Tibial nerve (tissue), 4 donors: ENCODE measurements at regions not wholly inside any gene's neighbourhood (a gene's known extent, or its start where the extent isn't known, plus 50 kb on each side); places are given as distances from the start of the nearest gene placed in this dataset.

ENCODE experiments used
- DNase-seq, 2 donors: peaks; one replicate each; pipeline ENCODE4 v3.0.0-alpha.2; 2019; ENCODE audit warnings: low spot score in 2 of 2
- H3K27ac ChIP-seq, 4 donors: fragments of 200-600 bp; sonication (generic) in 3 of 4; one replicate each; pipeline ENCODE4 v1.5.1; 2017 to 2019; ENCODE audit warnings: mild to moderate bottlenecking in 1 of 4
- H3K27me3 ChIP-seq, 2 donors: fragments of 200-600 bp; sonication (generic) in 1 of 2; one replicate each; pipeline versions ENCODE4 v1.5.1 to v1.6.0; 2017 to 2019
- H3K36me3 ChIP-seq, 3 donors: fragments of 200-600 bp; sonication (generic); one replicate each; pipeline ENCODE4 v1.5.1; 2018 to 2019
- H3K4me1 ChIP-seq, 4 donors: fragments of 200-600 bp; sonication (generic) in 3 of 4; one replicate each; pipeline ENCODE4 v1.5.1; 2017 to 2019
- H3K4me3 ChIP-seq, 4 donors: fragments of 200-600 bp; sonication (generic) in 3 of 4; one replicate each; pipeline ENCODE4 v1.5.1; 2017 to 2019; ENCODE audit warnings: mild to moderate bottlenecking in 1 of 4, moderate library complexity in 1 of 4
- H3K9me3 ChIP-seq, 4 donors: fragments of 200-600 bp; sonication (generic) in 3 of 4; one replicate each; pipeline ENCODE4 v1.5.1; 2017 to 2019
- EP300 ChIP-seq, 2 donors: sonication (generic); formaldehyde crosslinking; IDR thresholded peaks; one replicate each; pipeline ENCODE4 v1.6.1; 2017; ENCODE audit warnings: antibody characterized with exemption in 2 of 2, mild to moderate bottlenecking in 1 of 2
- POLR2A ChIP-seq, 2 donors: fragments of 450-650 bp; IDR thresholded peaks; one replicate each; pipeline ENCODE4 v1.6.1; 2017; ENCODE audit warnings: antibody characterized with exemption in 2 of 2, mild to moderate bottlenecking in 2 of 2, moderate library complexity in 2 of 2
- WGBS, 2 donors: methylation state at CpG; one replicate each; pipeline ENCODE4 v1.1.5; 2018; 5-methylcytosine and 5-hydroxymethylcytosine counted together
- TF ChIP-seq, protein P1 (sequence below), 5 experiments: fragments of 200-600 bp in 3 of 5; fragments of 450-650 bp in 2 of 5; sonication (generic) in 3 of 5; IDR thresholded peaks; one replicate each; pipeline ENCODE4 v1.5.1; 2016 to 2019; ENCODE audit warnings: antibody characterized with exemption in 5 of 5, mild to moderate bottlenecking in 3 of 5, moderate library complexity in 2 of 5

- H3K4me3 ChIP-seq: no peak overlapping the region
- no peaks in the 10 kb centered on the region for H3K27me3 ChIP-seq
- TF ChIP-seq POLR2A (IDR thresholded peaks at IDR 0.05) (no peak), EP300 (IDR thresholded peaks at IDR 0.05) (no peak)
- TF ChIP-seq, protein P1, sequence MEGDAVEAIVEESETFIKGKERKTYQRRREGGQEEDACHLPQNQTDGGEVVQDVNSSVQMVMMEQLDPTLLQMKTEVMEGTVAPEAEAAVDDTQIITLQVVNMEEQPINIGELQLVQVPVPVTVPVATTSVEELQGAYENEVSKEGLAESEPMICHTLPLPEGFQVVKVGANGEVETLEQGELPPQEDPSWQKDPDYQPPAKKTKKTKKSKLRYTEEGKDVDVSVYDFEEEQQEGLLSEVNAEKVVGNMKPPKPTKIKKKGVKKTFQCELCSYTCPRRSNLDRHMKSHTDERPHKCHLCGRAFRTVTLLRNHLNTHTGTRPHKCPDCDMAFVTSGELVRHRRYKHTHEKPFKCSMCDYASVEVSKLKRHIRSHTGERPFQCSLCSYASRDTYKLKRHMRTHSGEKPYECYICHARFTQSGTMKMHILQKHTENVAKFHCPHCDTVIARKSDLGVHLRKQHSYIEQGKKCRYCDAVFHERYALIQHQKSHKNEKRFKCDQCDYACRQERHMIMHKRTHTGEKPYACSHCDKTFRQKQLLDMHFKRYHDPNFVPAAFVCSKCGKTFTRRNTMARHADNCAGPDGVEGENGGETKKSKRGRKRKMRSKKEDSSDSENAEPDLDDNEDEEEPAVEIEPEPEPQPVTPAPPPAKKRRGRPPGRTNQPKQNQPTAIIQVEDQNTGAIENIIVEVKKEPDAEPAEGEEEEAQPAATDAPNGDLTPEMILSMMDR (IDR thresholded peaks at IDR 0.05): no peak
- H3K36me3 ChIP-seq: no peaks in the 10 kb centered on the region
- 81 to 87% methylated on average over 2 of the region's 2 CpGs for WGBS, 2 donors
- H3K27ac ChIP-seq: no peak overlapping the region
- H3K9me3 ChIP-seq: no peaks in the 10 kb centered on the region
- no peaks in the 10 kb centered on the region for H3K4me1 ChIP-seq
- no peak for DNase-seq
These were observed 104.8 kb upstream of the PPP2R3A start for GRCh38 chr3:135860761-135861160.

DNA sequence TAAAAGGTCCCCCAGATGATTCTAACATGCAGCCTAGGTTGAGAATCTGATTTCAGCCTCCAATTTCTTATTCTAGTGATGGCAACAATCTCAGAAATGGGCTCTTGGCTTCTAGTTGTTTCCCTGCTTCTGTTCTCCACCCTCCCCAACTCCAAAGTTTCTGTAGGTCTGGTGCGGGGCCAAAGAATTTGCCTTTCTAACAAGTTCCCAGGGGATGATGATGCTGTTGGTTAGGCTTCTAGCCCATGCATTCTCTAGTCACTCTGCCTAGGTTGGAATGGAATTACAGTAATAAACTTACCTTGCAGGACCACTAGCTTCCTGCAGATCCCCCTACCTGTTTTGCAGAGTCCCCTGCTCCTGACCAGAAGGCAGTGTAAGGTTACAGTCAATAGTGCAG is 103.2 kb upstream of the PPP2R3A start:
- H3K36me3 ChIP-seq: no peaks in the 10 kb centered on the region
- H3K4me1 ChIP-seq: no peaks in the 10 kb centered on the region
- no peak for DNase-seq
- no peak for TF ChIP-seq EP300 (IDR thresholded peaks at IDR 0.05)
- TF ChIP-seq, protein P1 (IDR thresholded peaks at IDR 0.05): no peak
- TF ChIP-seq POLR2A (IDR thresholded peaks at IDR 0.05): no peak
- no peak overlapping the region for H3K4me3 ChIP-seq
- no peak overlapping the region for H3K27ac ChIP-seq
- 65 to 90% methylated on average over 1 of the region's 1 CpG for WGBS, 2 donors
- H3K9me3 ChIP-seq: peaks cover 0 to 4% (median 0%) of the 10 kb centered on the region in 4 donors
- H3K27me3 ChIP-seq: no peaks in the 10 kb centered on the region

DNA sequence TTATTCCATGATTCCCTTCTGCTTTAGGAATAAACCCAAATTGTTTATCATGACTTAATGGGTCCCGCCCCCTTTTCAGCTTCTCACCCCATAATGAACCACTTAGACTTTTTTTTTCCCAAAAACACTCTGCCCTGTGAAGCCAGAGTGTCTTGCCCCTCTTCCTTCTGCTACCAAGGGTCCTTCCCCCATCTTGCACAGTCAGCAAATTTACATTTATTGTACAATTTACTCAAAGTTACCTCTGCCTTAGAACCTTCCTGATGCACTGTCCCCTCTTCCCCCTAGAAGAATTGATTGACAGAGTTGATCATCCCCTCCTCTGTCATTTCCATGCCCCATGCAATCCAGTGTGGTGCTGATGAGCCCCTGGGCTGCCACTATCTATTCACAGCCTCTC is 101.5 kb upstream of the PPP2R3A start:
- peaks cover 0 to 4% (median 0%) of the 10 kb centered on the region in 4 donors for H3K9me3 ChIP-seq
- TF ChIP-seq POLR2A (IDR thresholded peaks at IDR 0.05) (no peak), EP300 (IDR thresholded peaks at IDR 0.05) (no peak)
- TF ChIP-seq, protein P1 (IDR thresholded peaks at IDR 0.05): no peak
- no peaks in the 10 kb centered on the region for H3K27me3 ChIP-seq
- 91% methylated on average over 1 of the region's 1 CpG for WGBS, 2 donors
- H3K4me3 ChIP-seq: no peak overlapping the region
- no peaks in the 10 kb centered on the region for H3K4me1 ChIP-seq
- no peak for DNase-seq
- no peak overlapping the region for H3K27ac ChIP-seq
- H3K36me3 ChIP-seq: no peaks in the 10 kb centered on the region

DNA sequence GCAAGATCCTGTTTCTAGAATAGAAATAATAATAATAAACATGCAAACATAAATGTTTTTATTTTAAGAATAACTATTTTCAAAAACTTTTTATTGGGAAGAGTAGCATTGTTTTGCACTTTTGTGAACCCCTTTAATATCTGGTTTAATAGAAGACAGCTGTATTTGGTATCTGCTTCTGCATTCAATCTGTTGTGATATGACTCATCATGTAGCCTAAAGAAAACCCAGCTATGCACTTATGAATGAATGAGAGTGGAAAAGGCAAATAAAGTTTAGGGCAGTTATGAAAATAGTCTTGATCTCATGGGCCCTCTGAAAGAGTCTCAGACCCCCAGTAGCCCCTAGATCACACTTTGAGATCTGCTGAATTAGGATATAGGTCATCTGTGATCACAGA is 100.4 kb upstream of the PPP2R3A start:
- no peaks in the 10 kb centered on the region for H3K27me3 ChIP-seq
- no peak overlapping the region for H3K4me3 ChIP-seq
- no peak overlapping the region for H3K27ac ChIP-seq
- no peak for DNase-seq
- peaks cover 0 to 4% (median 0%) of the 10 kb centered on the region in 4 donors for H3K9me3 ChIP-seq
- H3K36me3 ChIP-seq: no peaks in the 10 kb centered on the region
- H3K4me1 ChIP-seq: no peaks in the 10 kb centered on the region
- TF ChIP-seq EP300 (IDR thresholded peaks at IDR 0.05) (no peak), POLR2A (IDR thresholded peaks at IDR 0.05) (no peak)

GRCh38 chr3:135865553-135865952 is 100.0 kb upstream of the PPP2R3A start:
- DNase-seq: no peak
- Histone ChIP-seq H3K27ac (no peak overlapping the region), H3K4me3 (no peak overlapping the region), H3K27me3 (no peaks in the 10 kb centered on the region), H3K9me3 (peaks cover 0 to 4% (median 0%) of the 10 kb centered on the region in 4 donors), H3K4me1 (no peaks in the 10 kb centered on the region), H3K36me3 (no peaks in the 10 kb centered on the region)
- 70 to 77% methylated on average over 2 of the region's 2 CpGs for WGBS, 2 donors
- TF ChIP-seq EP300 (IDR thresholded peaks at IDR 0.05): no peak
- TF ChIP-seq, protein P1 (IDR thresholded peaks at IDR 0.05): no peak
- no peak for TF ChIP-seq POLR2A (IDR thresholded peaks at IDR 0.05)

- H3K27ac ChIP-seq: no peak overlapping the region
- TF ChIP-seq EP300 (IDR thresholded peaks at IDR 0.05) (no peak), POLR2A (IDR thresholded peaks at IDR 0.05) (no peak)
- TF ChIP-seq, protein P1 (IDR thresholded peaks at IDR 0.05): no peak
- WGBS, 2 donors: 92% methylated on average over 1 of the region's 1 CpG
- H3K27me3 ChIP-seq: no peaks in the 10 kb centered on the region
- H3K4me1 ChIP-seq: no peaks in the 10 kb centered on the region
- DNase-seq: no peak
- no peak overlapping the region for H3K4me3 ChIP-seq
- H3K36me3 ChIP-seq: no peaks in the 10 kb centered on the region
- H3K9me3 ChIP-seq: peaks cover 0 to 8% (median 0%) of the 10 kb centered on the region in 4 donors
These were observed 97.6 kb upstream of the PPP2R3A start for GRCh38 chr3:135867911-135868310.
